Erythroblast (primary cell): ENCODE measurements at regions not wholly inside any gene's neighbourhood (a gene's known extent, or its start where the extent isn't known, plus 50 kb on each side); places are given as distances from the start of the nearest gene placed in this dataset.

Experiments
- DNase-seq, 2 experiments: peaks; one replicate each; lab custom pipeline; 2025; lab: John Stamatoyannopoulos, UW
- GATA1 ChIP-seq: IDR thresholded peaks from 2 replicates; pipeline ENCODE4 v1.6.1; 2011; ENCODE audit warnings: low read depth, mild to moderate bottlenecking, control low read depth, low read length, moderate library complexity
- POLR2A ChIP-seq: IDR thresholded peaks from 2 replicates; pipeline ENCODE4 v1.6.1; 2011; ENCODE audit warnings: mild to moderate bottlenecking, low read length

- TF ChIP-seq GATA1, result no peak
- TF ChIP-seq POLR2A, result no peak
- no peak for DNase-seq
Observed at GRCh38 chr5:3751846-3752245, 156.2 kb downstream of the IRX1 start.

- TF ChIP-seq GATA1 (no peak), POLR2A (no peak)
- peak; percentile 41 to 53 for DNase-seq
Observed at GRCh38 chr5:3778000-3778550, 182.4 kb downstream of the IRX1 start.

GRCh38 chr5:3778945-3779344 lies 183.3 kb downstream of the IRX1 start:
- DNase-seq, result no peak
- no peak for TF ChIP-seq POLR2A

GRCh38 chr5:3780278-3780677 lies 184.6 kb downstream of the IRX1 start:
- TF ChIP-seq POLR2A (no peak), GATA1 (no peak)
- DNase-seq, result no peak

GRCh38 chr5:3780907-3781306 lies 185.3 kb downstream of the IRX1 start:
- no peak for DNase-seq
- TF ChIP-seq POLR2A (no peak), GATA1 (no peak)

- TF ChIP-seq GATA1, result no peak
- TF ChIP-seq POLR2A, result no peak
- no peak for DNase-seq
Observed at GRCh38 chr5:3784854-3785253, 189.2 kb downstream of the IRX1 start.

- no peak for TF ChIP-seq POLR2A
- no peak for TF ChIP-seq GATA1
- DNase-seq, result no peak
Observed at GRCh38 chr5:3786165-3786564, 190.5 kb downstream of the IRX1 start.

GRCh38 chr5:3786891-3787430 lies 191.3 kb downstream of the IRX1 start:
- no peak for DNase-seq
- TF ChIP-seq GATA1 (no peak), POLR2A (no peak)

- TF ChIP-seq GATA1, result no peak
- no peak for TF ChIP-seq POLR2A
- DNase-seq, result no peak
Observed at GRCh38 chr5:3787604-3788003, 192.0 kb downstream of the IRX1 start.

- TF ChIP-seq POLR2A (no peak), GATA1 (no peak)
Observed at GRCh38 chr5:3789519-3790193, 194.0 kb downstream of the IRX1 start.

GRCh38 chr5:3793162-3793561 lies 197.5 kb downstream of the IRX1 start:
- TF ChIP-seq GATA1 (no peak), POLR2A (no peak)
- no peak for DNase-seq

More at GRCh38 chr5:3789519-3790193, 194.0 kb downstream of the IRX1 start:
- DNase-seq, result no peak

GRCh38 chr5:3794611-3795010 lies 199.0 kb downstream of the IRX1 start:
- DNase-seq, result no peak
- no peak for TF ChIP-seq GATA1

GRCh38 chr5:3796736-3797135 lies 201.1 kb downstream of the IRX1 start:
- DNase-seq, result no peak
- no peak for TF ChIP-seq GATA1
- TF ChIP-seq POLR2A, result no peak

GRCh38 chr5:3801967-3802366 lies 206.3 kb downstream of the IRX1 start:
- TF ChIP-seq GATA1, result no peak
- no peak for TF ChIP-seq POLR2A

GRCh38 chr5:3809455-3809854 lies 213.8 kb downstream of the IRX1 start:
- DNase-seq, result no peak
- TF ChIP-seq POLR2A, result no peak
- no peak for TF ChIP-seq GATA1

More at GRCh38 chr5:3801967-3802366, 206.3 kb downstream of the IRX1 start:
- DNase-seq, result no peak
